Activated CD4-positive, alpha-beta T cell treated with anti-CD3 and anti-CD28 coated beads, Interleukin-2, amount 10 ng/mL, durations not matched to agents 7 days and 5 days (primary cell): ENCODE measurements at regions not wholly inside any gene's neighbourhood (a gene's known extent, or its start where the extent isn't known, plus 50 kb on each side); places are given as distances from the start of the nearest gene placed in this dataset.
"Not testable (repeated sequence)": the region's sequence is repeated elsewhere in the genome, so short reads cannot be mapped to it uniquely, and the experiment has no call there.

Experiments used
- CTCF ChIA-PET: fragments of 350-600 bp; sonication (Branson Sonifier 250); formaldehyde crosslinking; loops from one replicate; lab custom pipeline; 2021; ENCODE audit warnings: antibody characterized with exemption; lab: Charles Lee
- POLR2A ChIA-PET: fragments of 350-600 bp; sonication (Branson Sonifier 250); formaldehyde crosslinking; loops from one replicate; lab custom pipeline; 2021; ENCODE audit warnings: antibody characterized with exemption; lab: Charles Lee
- DNase-seq: peaks from one replicate; pipeline ENCODE4 v3.0.0-alpha.2; 2020
- H3K27ac Mint-ChIP-seq: one replicate; pipeline ENCODE4 v1.8.0; 2021; ENCODE audit warnings: mild to moderate bottlenecking, moderate library complexity, mixed read lengths
- H3K27me3 Mint-ChIP-seq: one replicate; pipeline ENCODE4 v1.8.0; 2021; ENCODE audit warnings: mixed read lengths
- H3K36me3 Mint-ChIP-seq: one replicate; pipeline ENCODE4 v1.8.0; 2021; ENCODE audit warnings: low read depth, mixed read lengths
- H3K4me1 Mint-ChIP-seq: one replicate; pipeline ENCODE4 v1.8.0; 2021; ENCODE audit warnings: mixed read lengths
- H3K4me3 Mint-ChIP-seq: one replicate; pipeline ENCODE4 v1.8.0; 2021; ENCODE audit warnings: mild to moderate bottlenecking, moderate library complexity, mixed read lengths
- H3K9me3 Mint-ChIP-seq: one replicate; pipeline ENCODE4 v1.8.0; 2021; ENCODE audit warnings: mixed read lengths

DNA sequence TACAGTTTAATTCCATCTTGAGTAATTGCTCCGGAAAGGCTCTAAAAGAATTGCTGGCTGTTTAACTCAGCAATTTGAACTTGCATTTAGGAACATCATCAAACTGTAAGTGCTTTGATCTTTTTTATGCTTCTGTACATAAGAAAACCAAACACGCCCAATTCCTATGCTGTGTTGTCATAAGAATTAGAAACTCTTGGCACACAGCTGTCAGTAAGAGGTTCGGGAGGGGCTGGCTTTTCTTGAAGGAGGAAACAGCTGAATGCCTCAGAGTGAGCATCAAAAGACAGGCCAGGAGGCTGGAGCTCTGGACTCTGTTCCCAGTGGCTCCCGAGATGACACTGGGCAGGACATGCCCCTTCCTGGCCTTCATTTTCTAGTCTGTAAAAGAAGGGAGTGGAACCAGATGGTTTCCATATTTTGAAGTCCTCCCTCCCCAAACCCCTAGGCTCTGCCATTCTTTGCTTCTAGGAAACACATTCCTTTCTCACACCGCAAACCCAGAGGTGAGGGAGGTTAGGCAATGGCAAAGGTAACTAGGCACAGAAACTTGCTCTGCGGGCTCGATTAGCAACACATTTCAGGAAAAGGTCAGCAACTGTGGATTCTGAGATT lies 73.7 kb upstream of the DLG1 start:
- H3K27ac Mint-ChIP-seq: no peak overlapping the region
- no peak for DNase-seq
- peaks cover 9% of the 10 kb centered on the region for H3K27me3 Mint-ChIP-seq
- no peak overlapping the region for H3K4me3 Mint-ChIP-seq
- CTCF ChIA-PET: no interaction called here
- no peaks in the 10 kb centered on the region for H3K4me1 Mint-ChIP-seq
- POLR2A ChIA-PET: no interaction called here
- no peaks in the 10 kb centered on the region for H3K36me3 Mint-ChIP-seq
- no peaks in the 10 kb centered on the region for H3K9me3 Mint-ChIP-seq

- Mint-ChIP-seq H3K4me1 (no peaks in the 10 kb centered on the region), H3K36me3 (no peaks in the 10 kb centered on the region), H3K9me3 (no peaks in the 10 kb centered on the region), H3K27me3 (peaks cover 9% of the 10 kb centered on the region), H3K27ac (no peak overlapping the region), H3K4me3 (no peak overlapping the region)
- no peak for DNase-seq
- POLR2A ChIA-PET: no interaction called here
- CTCF ChIA-PET: no interaction called here
Measured at GRCh38 chr3:197371591-197372046, 73.2 kb upstream of the DLG1 start.

GRCh38 chr3:197369545-197369944 lies 71.1 kb upstream of the DLG1 start:
- H3K27me3 Mint-ChIP-seq: peaks cover 9% of the 10 kb centered on the region
- no peaks in the 10 kb centered on the region for H3K36me3 Mint-ChIP-seq
- no peak overlapping the region for H3K27ac Mint-ChIP-seq
- H3K4me3 Mint-ChIP-seq: no peak overlapping the region
- no peaks in the 10 kb centered on the region for H3K4me1 Mint-ChIP-seq
- H3K9me3 Mint-ChIP-seq: no peaks in the 10 kb centered on the region
- ChIA-PET CTCF (no interaction called here), POLR2A (no interaction called here)
- DNase-seq: no peak

DNA sequence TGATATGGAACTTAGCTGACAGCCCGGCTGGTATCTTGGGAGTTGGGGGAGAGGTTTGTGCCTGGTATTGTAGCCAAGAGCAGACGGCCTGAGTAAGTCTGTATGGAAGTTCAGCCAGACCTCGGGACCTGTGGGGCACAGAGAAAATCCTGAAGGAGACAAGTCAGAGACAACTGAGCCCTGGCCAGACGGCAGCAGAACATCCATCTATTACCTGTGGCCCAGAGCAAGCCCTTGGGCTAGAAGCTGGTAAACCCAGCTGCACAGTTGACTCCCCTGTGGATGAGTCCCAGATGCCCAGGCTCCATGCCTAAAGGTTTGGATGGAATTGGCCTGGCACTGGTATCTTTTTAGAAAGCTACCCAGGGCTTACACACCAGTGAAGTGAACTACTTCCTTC lies 70.4 kb upstream of the DLG1 start:
- Mint-ChIP-seq H3K9me3 (no peaks in the 10 kb centered on the region), H3K4me3 (no peak overlapping the region), H3K27ac (no peak overlapping the region), H3K4me1 (no peaks in the 10 kb centered on the region), H3K36me3 (no peaks in the 10 kb centered on the region), H3K27me3 (peaks cover 6% of the 10 kb centered on the region)
- ChIA-PET POLR2A (no interaction called here), CTCF (no interaction called here)
- DNase-seq: no peak

- DNase-seq: no peak
- no peak overlapping the region for H3K4me3 Mint-ChIP-seq
- H3K4me1 Mint-ChIP-seq: no peaks in the 10 kb centered on the region
- POLR2A ChIA-PET: no interaction called here
- peaks cover 6% of the 10 kb centered on the region for H3K27me3 Mint-ChIP-seq
- H3K36me3 Mint-ChIP-seq: no peaks in the 10 kb centered on the region
- CTCF ChIA-PET: no interaction called here
- H3K9me3 Mint-ChIP-seq: no peaks in the 10 kb centered on the region
- H3K27ac Mint-ChIP-seq: no peak overlapping the region
Measured at GRCh38 chr3:197368330-197368729, 69.9 kb upstream of the DLG1 start.

DNA sequence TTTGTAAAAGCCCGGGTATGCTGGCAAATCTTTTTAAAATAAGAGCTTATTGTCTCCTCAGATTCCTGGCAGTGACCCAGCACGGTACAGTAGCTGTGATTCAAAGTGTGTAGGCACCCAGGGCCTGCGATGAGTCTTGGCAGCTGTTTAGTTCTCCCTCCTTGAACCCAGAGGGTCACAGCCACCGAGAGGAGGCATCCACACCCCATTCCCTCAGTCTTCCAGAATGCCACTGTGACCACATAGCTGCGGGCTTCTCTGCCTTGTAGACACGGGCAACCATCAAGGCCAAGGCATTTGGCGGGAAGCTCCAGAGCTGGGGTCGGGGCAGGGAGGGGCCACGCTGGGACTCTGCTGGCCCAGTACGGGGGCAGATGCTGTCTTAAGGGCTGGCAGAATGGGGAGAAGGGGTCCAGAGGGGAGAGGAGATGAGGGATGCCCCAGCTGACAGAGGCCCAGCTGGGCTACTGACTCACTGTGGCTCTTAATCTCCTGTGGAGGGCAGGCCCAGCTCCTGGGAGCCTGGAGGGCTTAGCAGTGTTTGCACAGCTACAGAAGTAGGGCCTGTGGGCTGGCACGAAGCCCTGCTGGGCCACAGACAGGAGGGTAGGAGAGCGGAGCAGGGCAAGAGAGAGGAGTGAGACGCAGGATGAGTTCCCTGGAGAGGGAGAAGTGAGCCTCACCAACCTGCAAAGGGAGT lies 68.8 kb upstream of the DLG1 start:
- H3K9me3 Mint-ChIP-seq: no peaks in the 10 kb centered on the region
- CTCF ChIA-PET: interaction anchor here (0.6 to 1.0 kb wide), 2 partner anchors 9 to 69 kb away, joined by 3 read pairs; partner anchors contain the start of gene DLG1
- DNase-seq: no peak
- H3K27me3 Mint-ChIP-seq: peaks cover 6% of the 10 kb centered on the region
- no peak overlapping the region for H3K4me3 Mint-ChIP-seq
- H3K27ac Mint-ChIP-seq: no peak overlapping the region
- POLR2A ChIA-PET: no interaction called here
- no peaks in the 10 kb centered on the region for H3K4me1 Mint-ChIP-seq
- H3K36me3 Mint-ChIP-seq: no peaks in the 10 kb centered on the region

DNA sequence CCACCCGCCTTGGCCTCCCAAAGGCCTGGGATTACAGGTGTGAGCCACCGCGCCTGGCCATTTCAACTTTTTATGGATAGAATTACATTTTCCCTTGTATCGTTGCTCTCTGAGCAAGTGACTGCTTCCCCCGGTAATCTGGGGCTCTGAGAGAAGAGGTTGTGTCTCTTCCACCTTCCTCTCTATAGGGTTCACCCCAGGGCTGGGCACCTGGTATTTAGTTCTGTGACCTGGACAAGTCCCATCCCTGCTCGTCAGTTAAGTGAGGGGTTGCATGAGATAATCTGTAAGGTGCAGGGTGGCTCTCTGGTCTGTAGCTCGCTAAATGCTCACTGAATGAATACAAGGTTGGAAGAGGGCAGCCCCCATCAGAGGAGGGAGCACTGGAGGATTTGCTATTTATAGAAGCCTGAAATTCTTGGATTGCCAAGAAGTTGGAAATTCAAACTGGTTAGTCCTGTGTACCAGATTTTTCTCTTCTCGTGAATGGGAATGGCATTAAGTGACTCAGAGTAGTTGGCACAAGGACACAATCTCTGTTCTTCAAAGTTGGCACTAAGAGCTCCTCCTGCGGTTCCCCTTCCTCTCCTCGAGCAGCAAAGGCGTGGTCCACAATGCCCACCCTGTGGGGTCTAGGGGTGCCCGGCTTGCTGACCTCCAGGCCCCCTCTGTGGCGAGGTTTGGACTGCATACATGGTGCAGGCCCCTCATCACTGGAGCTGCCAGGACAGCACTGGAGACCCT lies 68.1 kb upstream of the DLG1 start:
- Mint-ChIP-seq H3K27me3 (peaks cover 6% of the 10 kb centered on the region), H3K27ac (no peak overlapping the region), H3K4me3 (no peak overlapping the region), H3K4me1 (no peaks in the 10 kb centered on the region), H3K36me3 (no peaks in the 10 kb centered on the region), H3K9me3 (no peaks in the 10 kb centered on the region)
- ChIA-PET CTCF (interaction anchor here (0.6 to 2.8 kb wide), 3 partner anchors 9 to 68 kb away, joined by 3 to 14 read pairs (median 3); partner anchors contain the start of gene DLG1), POLR2A (no interaction called here)
- no peak for DNase-seq

GRCh38 chr3:197365586-197365985 lies 67.2 kb upstream of the DLG1 start:
- ChIA-PET POLR2A (no interaction called here), CTCF (interaction anchor here (0.6 to 2.8 kb wide), 2 partner anchors 11 to 1663 kb away, joined by 3 to 14 read pairs; no protein-coding TSS in a partner anchor)
- peaks cover 2% of the 10 kb centered on the region for H3K9me3 Mint-ChIP-seq

DNA sequence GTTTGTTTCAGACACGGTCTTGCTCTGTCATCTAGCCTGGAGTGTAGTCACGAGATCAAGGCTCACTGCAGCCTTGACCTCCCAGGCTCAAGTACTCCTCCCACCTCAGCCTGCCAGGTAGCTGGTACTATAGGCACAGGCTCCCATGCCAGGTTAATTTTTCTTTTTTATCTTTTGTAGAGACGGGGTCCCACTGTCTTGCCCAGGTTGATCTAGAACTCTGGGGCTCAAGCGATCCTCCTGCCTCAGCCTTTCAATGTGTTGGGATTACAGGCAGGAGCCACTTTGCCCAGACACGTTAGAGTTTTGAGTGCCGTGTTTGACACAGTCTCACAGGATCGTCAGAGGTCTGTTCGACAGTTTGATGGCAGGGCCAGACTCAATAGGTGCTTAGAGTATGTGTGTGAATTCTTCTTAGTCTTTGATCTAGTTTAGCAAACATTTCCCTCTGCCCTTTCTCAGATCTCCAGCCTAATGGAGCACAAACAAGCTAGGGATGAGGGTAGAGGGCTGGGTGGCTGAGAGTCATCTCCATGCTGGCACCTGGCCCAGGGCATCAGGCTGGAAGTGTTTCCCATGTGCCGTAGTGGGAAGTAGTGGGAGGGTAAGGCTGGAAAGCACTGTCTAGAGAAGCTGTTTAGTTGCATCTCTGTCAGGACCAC lies 66.1 kb upstream of the DLG1 start:
- Mint-ChIP-seq H3K27ac (no peak overlapping the region), H3K36me3 (no peaks in the 10 kb centered on the region), H3K4me1 (no peaks in the 10 kb centered on the region), H3K4me3 (no peak overlapping the region), H3K9me3 (peaks cover 11% of the 10 kb centered on the region), H3K27me3 (peaks cover 6% of the 10 kb centered on the region)
- DNase-seq: no peak
- CTCF ChIA-PET: interaction anchor here (1.0 to 2.8 kb wide), 3 partner anchors 10 to 52 kb away, joined by 4 to 14 read pairs (median 4); no protein-coding TSS in a partner anchor
- POLR2A ChIA-PET: no interaction called here

More at GRCh38 chr3:197365586-197365985, 67.2 kb upstream of the DLG1 start:
- H3K36me3 Mint-ChIP-seq: no peaks in the 10 kb centered on the region
- no peak for DNase-seq
- no peaks in the 10 kb centered on the region for H3K4me1 Mint-ChIP-seq
- no peak overlapping the region for H3K27ac Mint-ChIP-seq
- no peak overlapping the region for H3K4me3 Mint-ChIP-seq
- peaks cover 6% of the 10 kb centered on the region for H3K27me3 Mint-ChIP-seq

- Mint-ChIP-seq H3K9me3 (peaks cover 13% of the 10 kb centered on the region), H3K27me3 (peaks cover 6% of the 10 kb centered on the region), H3K27ac (no peak overlapping the region), H3K4me3 (no peak overlapping the region), H3K36me3 (no peaks in the 10 kb centered on the region), H3K4me1 (no peaks in the 10 kb centered on the region)
- ChIA-PET POLR2A (no interaction called here), CTCF (interaction anchor here (1.0 to 2.8 kb wide), 3 partner anchors 10 to 52 kb away, joined by 4 to 14 read pairs (median 4); no protein-coding TSS in a partner anchor)
- no peak for DNase-seq
Measured at GRCh38 chr3:197363553-197364409, 65.4 kb upstream of the DLG1 start.

DNA sequence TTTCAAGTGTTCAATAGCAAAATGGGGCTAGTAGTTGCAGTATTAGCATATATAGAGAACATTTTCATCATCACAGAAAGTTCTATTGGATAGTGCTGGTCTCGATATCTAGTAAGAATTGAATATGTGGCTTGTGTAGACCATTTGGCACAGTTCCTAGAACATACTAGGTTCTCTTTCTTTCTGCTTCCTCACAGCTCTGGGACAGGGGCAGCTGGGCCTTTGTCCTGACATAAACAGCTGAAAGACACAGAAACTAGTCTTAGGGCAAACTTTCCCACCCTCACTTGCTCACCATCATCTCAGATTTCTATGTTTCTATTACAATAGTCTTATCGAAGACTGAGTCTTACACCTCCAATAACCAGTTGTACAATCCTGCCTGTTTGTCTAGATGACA lies 63.7 kb upstream of the DLG1 start:
- no peak for DNase-seq
- ChIA-PET CTCF (no interaction called here), POLR2A (no interaction called here)
- Mint-ChIP-seq H3K9me3 (peaks cover 13% of the 10 kb centered on the region), H3K4me1 (no peaks in the 10 kb centered on the region), H3K27ac (no peak overlapping the region), H3K36me3 (no peaks in the 10 kb centered on the region), H3K27me3 (peaks cover 3% of the 10 kb centered on the region), H3K4me3 (no peak overlapping the region)

DNA sequence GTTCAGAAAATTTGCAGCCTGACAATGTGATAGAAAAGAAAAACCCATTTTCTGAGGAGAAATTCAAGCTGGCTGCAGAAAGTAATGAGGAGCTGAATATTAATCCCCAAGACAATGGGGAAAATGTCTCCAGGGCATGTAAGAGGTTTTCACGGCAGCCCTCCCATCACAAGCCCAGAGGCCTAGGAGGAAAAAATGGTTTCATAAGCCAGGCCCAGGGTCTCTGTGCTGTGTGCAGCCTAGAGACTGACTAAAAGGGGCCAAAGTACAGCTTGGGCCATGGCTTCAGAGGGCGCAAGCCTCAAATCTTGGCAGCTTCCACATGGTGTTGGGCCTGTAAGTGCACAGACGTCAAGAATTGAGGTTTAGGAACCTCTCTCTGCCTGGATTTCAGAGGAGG lies 61.7 kb upstream of the DLG1 start:
- H3K27me3 Mint-ChIP-seq, POLR2A ChIA-PET, H3K4me3 Mint-ChIP-seq, H3K27ac Mint-ChIP-seq, DNase-seq, CTCF ChIA-PET, H3K4me1 Mint-ChIP-seq, H3K36me3 Mint-ChIP-seq: not testable (repeated sequence)
- peaks cover 13% of the 10 kb centered on the region for H3K9me3 Mint-ChIP-seq
